ENCODE measurements at regions not wholly inside any gene's neighbourhood (a gene's known extent, or its start where the extent isn't known, plus 50 kb on each side); places are given as distances from the start of the nearest gene placed in this dataset.

DNA sequence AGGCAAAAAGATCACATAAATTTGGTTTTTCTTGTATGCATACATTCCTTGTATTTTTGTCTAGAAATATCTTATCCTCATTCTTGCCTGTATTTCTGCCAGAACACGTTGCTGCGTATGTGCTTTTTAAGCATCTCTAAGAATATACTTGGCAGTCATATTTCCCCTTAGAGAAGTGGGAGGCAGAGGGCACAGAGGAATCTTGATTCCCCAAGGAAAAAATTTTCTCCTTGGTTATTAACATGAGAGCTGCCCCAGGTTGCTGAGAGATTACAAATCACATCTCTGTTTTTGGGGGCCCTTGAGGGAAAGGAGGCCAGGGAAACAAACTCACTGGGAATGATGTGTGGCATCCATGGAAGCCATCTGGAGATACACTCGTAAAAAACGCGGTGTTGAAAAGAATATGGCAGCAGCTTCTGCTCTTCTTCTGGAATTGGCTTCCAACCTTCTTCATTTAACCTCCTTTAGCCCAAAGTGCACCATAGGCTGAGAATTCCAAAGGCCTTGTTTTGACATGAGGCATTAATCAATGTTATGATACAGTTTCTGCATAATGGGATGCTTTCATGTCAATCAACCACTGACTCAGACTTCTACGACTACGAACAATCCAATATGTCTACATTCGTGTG, 684.3 kb upstream of the SORCS1 start:
- DNase-seq: no peak

GRCh38 chr10:107847620-107848019, 683.1 kb upstream of the SORCS1 start:
- DNase-seq: no peak

DNA sequence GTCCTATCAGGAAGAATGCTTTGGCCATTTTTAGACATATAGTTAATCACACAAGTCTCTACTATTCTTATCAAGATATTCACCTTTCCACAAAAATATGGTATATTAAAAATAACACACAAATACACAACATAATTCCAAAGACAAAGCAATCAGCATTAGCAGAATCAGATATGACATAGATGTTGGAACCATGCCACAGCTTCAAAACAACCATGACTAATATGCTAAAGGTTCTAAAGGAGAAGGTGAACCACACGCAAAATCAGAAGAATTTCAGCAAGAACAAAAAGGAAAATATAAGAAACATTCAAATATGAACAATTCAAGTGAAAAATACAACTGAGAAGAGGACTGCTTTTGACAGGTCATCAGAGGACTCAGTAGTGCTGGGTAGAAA, 670.2 kb upstream of the SORCS1 start:
- DNase-seq: no peak

GRCh38 chr10:107831772-107832171, 667.3 kb upstream of the SORCS1 start:
- DNase-seq: no peak

- DNase-seq: no peak
These were observed 664.7 kb upstream of the SORCS1 start for GRCh38 chr10:107829161-107829560.

DNA sequence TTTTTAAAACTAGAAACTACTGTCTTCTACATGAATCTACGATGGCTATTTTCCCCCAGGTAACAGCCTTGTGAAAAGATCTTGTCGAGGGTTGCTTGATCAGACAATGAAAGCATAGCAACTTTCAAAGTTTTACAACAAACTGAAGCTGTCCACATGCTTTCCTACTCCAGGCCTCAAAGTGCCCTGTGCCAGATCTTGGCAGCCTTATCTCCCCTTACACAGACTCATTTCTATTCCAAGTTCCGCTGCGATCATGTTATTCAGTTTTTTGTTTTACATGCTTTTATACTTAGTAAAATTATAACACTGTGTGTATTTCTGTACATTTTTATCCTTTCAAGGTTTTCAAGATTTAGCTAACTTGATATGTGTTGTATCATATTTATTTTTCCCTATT, 661.7 kb upstream of the SORCS1 start:
- no peak for DNase-seq

DNA sequence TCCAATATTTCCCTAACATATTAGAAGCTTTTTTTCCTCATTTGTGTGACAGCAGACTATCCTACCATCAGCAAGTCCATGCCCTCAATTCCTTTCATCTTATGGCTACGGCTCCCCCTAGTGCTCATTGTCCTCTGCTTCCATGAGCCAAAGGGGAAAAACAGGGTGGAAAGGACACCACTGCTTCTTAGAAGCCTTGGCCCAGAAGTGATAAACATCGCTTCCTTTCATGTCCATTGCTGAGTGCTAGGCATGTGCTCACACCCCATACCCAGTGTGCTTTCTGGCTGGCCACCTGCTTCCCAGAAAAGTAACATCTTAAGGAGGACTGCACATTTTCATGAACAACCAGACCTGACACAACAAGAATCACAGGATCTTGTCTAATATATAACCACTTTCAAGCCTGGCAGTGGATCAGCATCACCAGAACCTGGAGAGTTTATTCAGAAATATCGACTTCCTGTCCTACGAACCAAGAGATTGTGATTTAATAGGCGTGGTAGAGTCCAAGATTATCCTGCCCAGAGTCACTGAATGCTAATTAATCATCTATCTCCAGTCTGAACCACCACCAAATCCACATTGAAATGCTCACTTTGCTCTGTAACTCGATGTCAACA, 650.5 kb upstream of the SORCS1 start:
- DNase-seq: peak; percentile 13 to 39

DNA sequence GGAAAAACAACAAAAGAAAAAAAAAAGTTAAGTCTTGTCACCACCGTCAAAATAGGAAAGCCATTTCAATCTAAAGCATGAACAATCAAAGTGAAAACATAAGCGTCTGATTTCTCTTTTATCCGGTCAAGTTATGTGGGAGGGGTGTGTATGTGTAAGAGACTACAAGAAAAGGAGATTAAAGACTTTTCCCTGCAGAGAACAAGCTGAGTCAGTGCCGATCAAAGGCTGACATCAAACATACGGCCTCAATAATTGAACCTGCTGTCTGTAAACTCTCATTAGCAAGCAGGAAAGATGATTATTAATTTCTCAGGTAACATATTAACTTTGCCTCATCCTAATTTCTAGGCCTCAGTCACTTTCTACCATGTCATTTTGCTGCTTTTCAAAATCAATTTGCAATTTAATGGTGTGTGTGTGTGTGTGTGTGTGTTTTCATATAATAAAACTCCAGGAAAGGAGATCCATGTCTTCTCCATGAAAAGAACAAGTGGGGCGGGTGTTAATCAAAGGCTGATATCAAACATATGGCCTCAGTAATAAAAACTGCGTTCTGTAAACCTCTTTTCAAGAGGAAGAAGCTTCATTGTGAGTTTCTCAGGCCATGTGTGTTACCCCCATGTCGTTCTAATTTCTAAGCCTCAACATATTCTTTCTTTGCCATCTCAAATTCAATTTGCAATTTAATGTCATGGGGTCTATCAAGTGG, 649.1 kb upstream of the SORCS1 start:
- no peak for DNase-seq

DNA sequence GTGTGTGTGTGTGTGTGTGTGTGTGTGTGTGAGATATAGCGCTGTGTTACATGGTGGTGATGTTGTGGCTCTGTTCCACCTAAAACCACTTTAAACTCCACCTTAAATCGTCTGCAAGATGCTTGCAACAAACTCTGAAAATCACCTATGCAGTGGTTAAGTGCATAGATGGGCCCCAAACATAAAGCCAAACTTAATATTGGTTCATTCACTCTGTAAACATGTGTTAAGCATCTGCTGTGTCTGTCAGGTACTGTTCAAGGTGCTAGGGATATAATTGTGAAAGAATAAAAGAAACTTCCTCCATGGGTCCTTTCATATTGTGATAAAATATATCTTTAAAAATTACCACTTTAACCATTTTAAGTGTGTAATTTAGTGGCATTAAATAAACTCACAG, 645.4 kb upstream of the SORCS1 start:
- no peak for DNase-seq

DNA sequence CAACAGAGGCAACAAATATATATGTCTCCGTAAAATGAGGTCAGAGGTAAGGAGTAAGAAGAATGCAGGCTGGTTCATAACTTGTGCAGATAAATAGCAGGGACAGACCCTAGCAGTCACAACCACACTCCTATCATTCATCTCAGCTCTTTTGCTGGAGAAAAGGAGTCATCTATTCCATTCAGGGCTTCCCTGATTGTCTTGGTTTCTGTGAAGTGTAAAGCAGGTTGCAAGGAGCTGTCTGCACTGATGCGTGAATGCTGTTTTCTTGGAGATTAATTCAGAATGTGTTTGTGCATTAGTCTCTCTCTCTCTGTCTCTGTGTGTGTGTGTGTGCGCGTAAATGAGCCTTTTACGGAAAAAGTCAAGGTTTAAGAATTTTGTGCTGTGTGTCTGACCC, 643.3 kb upstream of the SORCS1 start:
- DNase-seq: no peak

DNA sequence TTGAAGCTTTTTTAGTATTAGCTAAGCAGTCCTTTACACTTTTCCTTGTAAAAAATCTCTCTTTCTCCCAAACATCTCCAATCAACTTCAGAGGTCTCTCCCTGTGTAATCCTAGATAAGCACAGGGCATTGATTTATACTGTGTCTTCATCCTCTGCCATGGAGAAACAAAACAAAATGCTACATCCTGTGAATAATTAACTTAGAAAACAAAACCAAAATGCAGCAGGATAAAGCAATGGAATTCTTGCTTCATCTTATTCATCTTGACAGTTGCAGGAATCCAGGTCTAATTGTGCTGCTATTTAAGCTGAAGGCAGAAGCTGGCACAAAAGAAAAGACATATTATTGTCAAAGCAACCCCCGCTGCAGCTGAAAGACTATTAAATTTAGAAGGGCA, 641.5 kb upstream of the SORCS1 start:
- no peak for DNase-seq

- no peak for DNase-seq
These were observed 639.0 kb upstream of the SORCS1 start for GRCh38 chr10:107803546-107803945.

DNA sequence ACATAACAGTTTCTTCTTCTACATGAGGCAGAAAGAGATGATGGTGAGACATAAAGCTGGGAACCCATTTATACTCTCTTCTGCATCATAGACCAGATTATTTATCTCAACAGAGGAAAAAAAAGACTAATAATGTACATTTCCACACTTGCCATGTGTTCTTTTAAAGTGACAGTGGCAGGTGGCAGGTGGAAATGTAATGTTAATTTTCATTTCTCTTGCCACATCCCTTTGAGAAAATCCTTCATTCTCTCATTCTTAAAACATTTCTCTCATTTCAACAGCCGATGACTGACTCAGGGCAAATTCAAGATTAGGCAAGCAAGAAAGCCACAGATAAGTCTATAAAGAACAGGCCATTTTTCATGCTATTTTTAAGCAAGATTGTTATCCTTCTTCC, 635.6 kb upstream of the SORCS1 start:
- no peak for DNase-seq

GRCh38 chr10:107790271-107790670, 625.8 kb upstream of the SORCS1 start:
- DNase-seq: no peak

GRCh38 chr10:107771066-107771465, 606.6 kb upstream of the SORCS1 start:
- no peak for DNase-seq

GRCh38 chr10:107767185-107767584, 602.7 kb upstream of the SORCS1 start:
- no peak for DNase-seq

- no peak for DNase-seq
These were observed 590.3 kb upstream of the SORCS1 start for GRCh38 chr10:107754814-107755213.

- no peak for DNase-seq
These were observed 584.7 kb upstream of the SORCS1 start for GRCh38 chr10:107749235-107749634.

DNA sequence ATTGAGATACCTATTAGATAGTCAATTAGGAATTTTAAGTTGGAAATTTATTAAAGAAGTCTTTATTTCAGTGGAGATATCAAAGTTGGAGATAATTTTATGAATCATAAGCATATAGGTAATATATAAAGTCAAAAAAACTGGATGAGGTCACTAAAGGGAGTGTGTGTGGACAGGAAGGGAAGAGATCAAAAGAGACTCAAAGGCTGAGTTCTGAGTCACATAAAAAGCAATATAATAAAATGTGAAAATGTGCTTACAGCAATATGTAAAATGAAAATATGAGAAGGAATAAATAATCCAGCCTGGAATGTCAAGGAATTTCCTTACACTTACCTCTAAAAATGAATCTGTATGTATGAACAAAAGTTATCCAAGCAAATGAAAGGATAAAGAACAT, 583.3 kb upstream of the SORCS1 start:
- DNase-seq: no peak

- no peak for DNase-seq
These were observed 577.5 kb upstream of the SORCS1 start for GRCh38 chr10:107741971-107742370.

- no peak for DNase-seq
These were observed 576.6 kb upstream of the SORCS1 start for GRCh38 chr10:107740962-107741690.

DNA sequence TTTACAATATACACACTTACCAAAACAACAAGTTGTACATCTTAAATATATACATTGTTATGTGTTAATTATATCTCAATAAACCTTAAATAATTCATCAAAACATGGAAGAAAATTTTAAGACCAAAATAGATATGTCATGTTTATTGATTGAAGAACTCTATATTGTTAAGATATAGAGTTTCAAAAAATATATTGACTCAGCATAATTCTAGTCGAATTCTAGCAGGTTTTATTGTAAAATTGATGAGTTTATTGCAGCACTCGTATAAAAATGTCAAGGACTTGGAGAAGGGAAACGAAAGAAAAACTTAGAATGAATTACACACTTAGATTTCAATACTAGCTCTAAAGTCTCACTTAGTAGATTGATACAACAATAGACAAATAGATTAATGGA, 575.4 kb upstream of the SORCS1 start:
- DNase-seq: no peak

GRCh38 chr10:107733328-107734130, 569.0 kb upstream of the SORCS1 start:
- no peak for DNase-seq
